ENCODE measurements at regions not wholly inside any gene's neighbourhood (a gene's known extent, or its start where the extent isn't known, plus 50 kb on each side); places are given as distances from the start of the nearest gene placed in this dataset.

- H3K79me2 ChIP-seq (ENCODE audit: insufficient read depth, low read length): no peaks in the 10 kb centered on the region
- H3K4me2 ChIP-seq (ENCODE audit: low read length): no peak overlapping the region
- no peaks in the 10 kb centered on the region for H3K9me3 ChIP-seq (ENCODE audit: insufficient read depth, low read depth, low read length)
- no peak overlapping the region for H2AFZ ChIP-seq (ENCODE audit: low read depth, low read length)
- DNase-seq (ENCODE audit: low read depth): no peak
- Mint-ChIP-seq H3K27me3 (ENCODE audit: low read depth, unreplicated experiment) (peaks cover 9% of the 10 kb centered on the region), H3K9me3 (ENCODE audit: unreplicated experiment) (peaks cover 3% of the 10 kb centered on the region), H3K4me3 (ENCODE audit: unreplicated experiment) (no peak overlapping the region), H3K27ac (ENCODE audit: unreplicated experiment) (no peak overlapping the region), H3K4me1 (ENCODE audit: low read depth, unreplicated experiment) (peaks cover 10% of the 10 kb centered on the region), H3K36me3 (ENCODE audit: low read depth, unreplicated experiment) (no peaks in the 10 kb centered on the region)
- no peak for FAIRE-seq
- H3K4me3 ChIP-seq (ENCODE audit: insufficient read depth, low read depth, low read length): no peak overlapping the region
- TF ChIP-seq CTCF (IDR thresholded peaks at IDR 0.05; ENCODE audit: insufficient read depth, low read depth, low read length) (no peak), EZH2 (IDR thresholded peaks at IDR 0.05; ENCODE audit: insufficient read depth, low read length) (no peak)
- H3K27ac ChIP-seq (ENCODE audit: low read depth, low read length): no peak overlapping the region
- H4K20me1 ChIP-seq (ENCODE audit: insufficient read depth, low read length): no peaks in the 10 kb centered on the region
- H3K36me3 ChIP-seq (ENCODE audit: insufficient read depth, low read length): no peaks in the 10 kb centered on the region
- peaks cover 13% of the 10 kb centered on the region for H3K4me1 ChIP-seq (ENCODE audit: insufficient read depth, low read length)
- H3K27me3 ChIP-seq (ENCODE audit: insufficient read depth, low read length): no peaks in the 10 kb centered on the region
- H3K9ac ChIP-seq (ENCODE audit: low read length): no peak overlapping the region
Observed at GRCh38 chr2:423479-423878, 135.6 kb upstream of the ALKAL2 start.

GRCh38 chr2:422676-423435 is 135.0 kb upstream of the ALKAL2 start:
- H2AFZ ChIP-seq (ENCODE audit: low read depth, low read length): no peak overlapping the region
- FAIRE-seq (no peak), DNase-seq (ENCODE audit: low read depth) (no peak)
- peaks cover 3% of the 10 kb centered on the region for H3K9me3 Mint-ChIP-seq (ENCODE audit: unreplicated experiment)
- no peak overlapping the region for H3K27ac Mint-ChIP-seq (ENCODE audit: unreplicated experiment)
- H3K4me1 ChIP-seq (ENCODE audit: insufficient read depth, low read length): peaks cover 13% of the 10 kb centered on the region
- H3K27me3 ChIP-seq (ENCODE audit: insufficient read depth, low read length): no peaks in the 10 kb centered on the region
- no peak overlapping the region for H3K9ac ChIP-seq (ENCODE audit: low read length)
- H3K4me3 ChIP-seq (ENCODE audit: insufficient read depth, low read depth, low read length): no peak overlapping the region
- no peaks in the 10 kb centered on the region for H4K20me1 ChIP-seq (ENCODE audit: insufficient read depth, low read length)
- H3K4me3 Mint-ChIP-seq (ENCODE audit: unreplicated experiment): no peak overlapping the region
- H3K27me3 Mint-ChIP-seq (ENCODE audit: low read depth, unreplicated experiment): peaks cover 4% of the 10 kb centered on the region
- H3K4me1 Mint-ChIP-seq (ENCODE audit: low read depth, unreplicated experiment): peaks cover 10% of the 10 kb centered on the region
- no peak overlapping the region for H3K4me2 ChIP-seq (ENCODE audit: low read length)
- H3K36me3 Mint-ChIP-seq (ENCODE audit: low read depth, unreplicated experiment): no peaks in the 10 kb centered on the region
- H3K79me2 ChIP-seq (ENCODE audit: insufficient read depth, low read length): no peaks in the 10 kb centered on the region
- no peaks in the 10 kb centered on the region for H3K36me3 ChIP-seq (ENCODE audit: insufficient read depth, low read length)
- no peaks in the 10 kb centered on the region for H3K9me3 ChIP-seq (ENCODE audit: insufficient read depth, low read depth, low read length)
- TF ChIP-seq CTCF (IDR thresholded peaks at IDR 0.05; ENCODE audit: insufficient read depth, low read depth, low read length): no peak
- no peak for TF ChIP-seq EZH2 (IDR thresholded peaks at IDR 0.05; ENCODE audit: insufficient read depth, low read length)
- no peak overlapping the region for H3K27ac ChIP-seq (ENCODE audit: low read depth, low read length)

GRCh38 chr2:421406-421805 is 133.5 kb upstream of the ALKAL2 start:
- H3K9ac ChIP-seq (ENCODE audit: low read length): no peak overlapping the region
- H3K79me2 ChIP-seq (ENCODE audit: insufficient read depth, low read length): no peaks in the 10 kb centered on the region
- no peak overlapping the region for H3K27ac ChIP-seq (ENCODE audit: low read depth, low read length)
- no peaks in the 10 kb centered on the region for H4K20me1 ChIP-seq (ENCODE audit: insufficient read depth, low read length)
- no peaks in the 10 kb centered on the region for H3K9me3 ChIP-seq (ENCODE audit: insufficient read depth, low read depth, low read length)
- DNase-seq (ENCODE audit: low read depth) (no peak), FAIRE-seq (no peak)
- H3K4me2 ChIP-seq (ENCODE audit: low read length): no peak overlapping the region
- H3K4me3 ChIP-seq (ENCODE audit: insufficient read depth, low read depth, low read length): no peak overlapping the region
- no peaks in the 10 kb centered on the region for H3K36me3 ChIP-seq (ENCODE audit: insufficient read depth, low read length)
- TF ChIP-seq EZH2 (IDR thresholded peaks at IDR 0.05; ENCODE audit: insufficient read depth, low read length): no peak
- no peak for TF ChIP-seq CTCF (IDR thresholded peaks at IDR 0.05; ENCODE audit: insufficient read depth, low read depth, low read length)
- no peaks in the 10 kb centered on the region for H3K27me3 ChIP-seq (ENCODE audit: insufficient read depth, low read length)
- H3K36me3 Mint-ChIP-seq (ENCODE audit: low read depth, unreplicated experiment): no peaks in the 10 kb centered on the region
- H3K27me3 Mint-ChIP-seq (ENCODE audit: low read depth, unreplicated experiment): peaks cover 2% of the 10 kb centered on the region
- no peak overlapping the region for H3K27ac Mint-ChIP-seq (ENCODE audit: unreplicated experiment)
- no peak overlapping the region for H2AFZ ChIP-seq (ENCODE audit: low read depth, low read length)
- peaks cover 13% of the 10 kb centered on the region for H3K4me1 ChIP-seq (ENCODE audit: insufficient read depth, low read length)
- H3K4me3 Mint-ChIP-seq (ENCODE audit: unreplicated experiment): no peak overlapping the region
- peaks cover 10% of the 10 kb centered on the region for H3K4me1 Mint-ChIP-seq (ENCODE audit: low read depth, unreplicated experiment)
- peaks cover 3% of the 10 kb centered on the region for H3K9me3 Mint-ChIP-seq (ENCODE audit: unreplicated experiment)

Measured in astrocyte (in vitro differentiated cells and primary cell).